Inflammatory macrophage treated with lipopolysaccharide for 1 hour (primary cell): ENCODE measurements at regions not wholly inside any gene's neighbourhood (a gene's known extent, or its start where the extent isn't known, plus 50 kb on each side); places are given as distances from the start of the nearest gene placed in this dataset.

Source experiments
- DNase-seq, 2 donors: peaks; one replicate each; pipeline ENCODE4 v3.0.0-alpha.2; 2020 to 2022

DNA sequence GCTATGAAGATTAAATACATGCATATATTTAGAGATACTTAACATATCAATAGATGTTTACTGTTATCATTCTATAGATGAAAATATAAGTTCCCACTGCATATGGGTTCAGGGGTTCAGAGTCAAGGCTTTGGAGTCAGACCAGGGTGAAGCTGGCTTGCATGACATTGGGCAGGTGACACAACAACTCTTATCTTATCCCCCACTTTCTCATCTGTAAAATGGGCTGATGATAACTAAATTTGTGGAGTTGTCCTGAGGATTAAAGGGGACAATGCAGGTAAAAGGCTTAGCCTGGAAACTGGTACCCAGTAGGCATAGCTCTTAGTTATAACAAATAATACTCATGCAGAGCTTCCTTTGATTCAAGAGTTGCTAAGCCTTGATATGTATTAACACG is 72.6 kb upstream of the BRINP1 start:
- DNase-seq, result no peak

DNA sequence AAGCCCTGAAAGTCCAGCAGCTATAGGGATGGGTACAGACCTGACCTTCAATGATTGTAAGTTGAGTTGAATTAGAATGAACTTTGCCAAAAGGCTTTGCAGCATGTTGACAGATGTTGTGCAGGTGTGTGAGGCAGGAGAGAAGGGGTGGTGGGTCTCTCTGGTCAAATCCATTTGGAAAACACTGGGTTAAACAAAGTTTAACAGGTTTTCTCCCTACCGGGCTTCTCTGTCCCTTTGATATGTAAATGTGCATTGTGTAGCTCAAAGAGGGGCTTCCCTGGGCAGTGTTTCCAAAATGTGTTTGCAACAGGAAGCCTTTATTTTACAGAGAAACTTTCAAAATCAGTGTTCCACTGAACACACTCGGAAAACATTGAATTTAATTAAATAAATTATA is 72.1 kb upstream of the BRINP1 start:
- DNase-seq, result no peak

- no peak for DNase-seq
Observed at GRCh38 chr9:119436261-119436660, 67.0 kb upstream of the BRINP1 start.

- no peak for DNase-seq
Observed at GRCh38 chr9:119435076-119435475, 65.8 kb upstream of the BRINP1 start.

GRCh38 chr9:119432428-119432827 is 63.2 kb upstream of the BRINP1 start:
- DNase-seq, result no peak

GRCh38 chr9:119429302-119429701 is 60.1 kb upstream of the BRINP1 start:
- DNase-seq, result no peak

DNA sequence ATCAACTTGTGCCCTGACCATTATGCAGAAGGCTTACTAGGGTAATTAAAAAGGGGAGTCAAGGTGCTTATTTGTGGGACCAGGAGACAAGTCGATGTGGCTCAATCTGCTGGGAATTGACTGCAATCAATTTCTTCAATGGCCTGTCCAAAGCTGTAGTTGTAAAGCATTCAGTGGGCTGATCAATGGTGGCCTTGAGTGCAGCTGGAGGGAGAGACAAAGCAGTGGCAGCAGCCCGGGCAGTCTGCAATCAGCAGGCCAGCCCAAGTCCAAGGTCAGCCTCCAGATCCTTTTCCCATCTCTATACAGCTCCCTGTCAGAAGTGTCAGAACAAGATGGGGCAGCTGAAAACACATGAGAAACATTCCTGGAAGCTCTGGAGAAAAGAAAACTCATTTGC is 51.0 kb upstream of the BRINP1 start:
- DNase-seq, result no peak
